Endothelial cell of umbilical vein (primary cell): ENCODE measurements at regions not wholly inside any gene's neighbourhood (a gene's known extent, or its start where the extent isn't known, plus 50 kb on each side); places are given as distances from the start of the nearest gene placed in this dataset. TPM values are rescaled to one million over a fixed set of nuclear protein-coding genes. Genes with fewer than 3 reads are reported as not detected.

Experiments
- small RNA-seq: library from RNA; depleted of rRNA; stranded (forward); fragments of <200 nt; gene quantifications from one replicate; pipeline ENCODE3, GENCODE V24; 2012; ENCODE audit warnings: low replicate concordance, low read depth; ENCODE audit not compliant: insufficient read depth, insufficient read length

Small RNAs in the stretch of these regions (small RNA-seq; reads per million reads assigned to genes)
- gene RN7SL332P (not detected), gene RNU6-793P (not detected)
